Sigmoid colon (tissue), 4 donors: ENCODE measurements at regions not wholly inside any gene's neighbourhood (a gene's known extent, or its start where the extent isn't known, plus 50 kb on each side); places are given as distances from the start of the nearest gene placed in this dataset.

Source experiments
- CTCF ChIP-seq, 4 experiments: fragments of 450-650 bp in 3 of 4; fragments of 200-600 bp in 1 of 4; IDR thresholded peaks; one replicate each; pipeline ENCODE4 v1.5.1; 2016 to 2019; ENCODE audit warnings: antibody characterized with exemption in 4 of 4, mild to moderate bottlenecking in 3 of 4, moderate library complexity in 2 of 4
- POLR2A ChIP-seq, 2 donors: fragments of 450-650 bp; IDR thresholded peaks; one replicate each; pipeline ENCODE4 v1.6.1; 2016; ENCODE audit warnings: antibody characterized with exemption in 2 of 2, mild to moderate bottlenecking in 2 of 2, moderate library complexity in 2 of 2
- POLR2AphosphoS5 ChIP-seq, 4 donors: sonication (generic); formaldehyde crosslinking; IDR thresholded peaks; one replicate each; pipeline ENCODE4 v1.6.1; 2017; ENCODE audit warnings: antibody characterized with exemption in 4 of 4

GRCh38 chr6:159375014-159375413 lies 205.8 kb downstream of the FNDC1 start:
- TF ChIP-seq POLR2A (IDR thresholded peaks at IDR 0.05) (no peak), CTCF (IDR thresholded peaks at IDR 0.05) (no peak), POLR2AphosphoS5 (IDR thresholded peaks at IDR 0.05) (no peak)
